A549 (cell line): ENCODE measurements at regions not wholly inside any gene's neighbourhood (a gene's known extent, or its start where the extent isn't known, plus 50 kb on each side); places are given as distances from the start of the nearest gene placed in this dataset.
A peak's percentile ranks its signal among the peaks of the same experiment; 100 is the strongest.

Experiments used
- ATAC-seq, 2 experiments: fragments of 200-7000 bp in 1 of 2; fragments of >200 bp in 1 of 2; cut with Nextera tagmentation in 1 of 2; cut with Tn5 transposase in 1 of 2; 3 replicates each; pipeline versions ENCODE4 v1.8.0 to v1.9.1; 2018 to 2020; ENCODE audit warnings: mild to moderate bottlenecking in 1 of 2, moderate library complexity in 1 of 2
- CTCF ChIA-PET: fragments of 300-600 bp; sonication (Branson Sonifier 250); formaldehyde crosslinking; extraction: SDS; loops from one replicate; lab custom pipeline; 2021; ENCODE audit warnings: antibody characterized with exemption, inconsistent platforms; lab: Yijun Ruan, JAX
- POLR2A ChIA-PET: fragments of 350-600 bp; formaldehyde crosslinking; extraction: SDS; loops from one replicate; lab custom pipeline; 2021; ENCODE audit warnings: antibody characterized with exemption, inconsistent platforms; lab: Yijun Ruan, JAX
- DNase-seq, 2 experiments: peaks; one replicate each; pipeline versions ENCODE4 v3.0.0 to v3.0.0-alpha.2; 2011 to 2016; ENCODE audit warnings: low read depth in 1 of 2, low spot score in 1 of 2
- FAIRE-seq: peaks from 2 replicates; lab custom pipeline; 2011; peaks lifted over from hg19 to GRCh38; lab: Jason Lieb, UNC
- H3K27ac ChIP-seq, 2 experiments: fragments of >200 bp; sonication (Bioruptor Twin); formaldehyde crosslinking; 3 replicates each; pipeline ENCODE4 v1.5.1; 2016 to 2017
- H3K4me1 ChIP-seq: fragments of >200 bp; sonication (Bioruptor Twin); formaldehyde crosslinking; 3 replicates; pipeline ENCODE4 v1.6.1; 2016
- H3K4me2 ChIP-seq: fragments of >200 bp; sonication (Bioruptor Twin); formaldehyde crosslinking; 3 replicates; pipeline ENCODE4 v1.6.1; 2016
- H3K4me3 ChIP-seq: fragments of >200 bp; sonication (Bioruptor Twin); formaldehyde crosslinking; 3 replicates; pipeline ENCODE4 v1.5.1; 2016
- H3K9me3 ChIP-seq: fragments of >200 bp; sonication (Bioruptor Twin); formaldehyde crosslinking; 3 replicates; pipeline ENCODE4 v1.6.1; 2016
- CBX2 ChIP-seq: fragments of 200-600 bp; sonication (generic); IDR thresholded peaks from 2 replicates; pipeline ENCODE4 v1.6.1; 2016; ENCODE audit warnings: low read depth, mild to moderate bottlenecking, borderline replicate concordance
- CHD4 ChIP-seq: fragments of 200-600 bp; sonication (generic); IDR thresholded peaks from 2 replicates; pipeline ENCODE4 v1.6.1; 2016; ENCODE audit warnings: antibody characterized with exemption, mild to moderate bottlenecking, borderline replicate concordance
- CTCF ChIP-seq: fragments of >200 bp; sonication (Bioruptor Twin); formaldehyde crosslinking; IDR thresholded peaks from 3 replicates; pipeline ENCODE4 v1.5.1; 2016
- ELK1 ChIP-seq: fragments of 150-350 bp; IDR thresholded peaks from 2 replicates; pipeline ENCODE4 v1.6.1; 2014; ENCODE audit warnings: low read depth, mild to moderate bottlenecking, low read length
- EP300 ChIP-seq, 2 experiments: fragments of >200 bp; sonication (Bioruptor Twin); formaldehyde crosslinking; IDR thresholded peaks; 2 replicates in 1 of 2; 3 replicates in 1 of 2; pipeline ENCODE4 v1.6.1; 2016 to 2017
- ESRRA ChIP-seq: fragments of 150-350 bp; IDR thresholded peaks from 2 replicates; pipeline ENCODE4 v1.6.1; 2014; ENCODE audit warnings: mild to moderate bottlenecking, low read length, borderline replicate concordance
- FOSB ChIP-seq: fragments of 250-450 bp; sonication (Bioruptor Pico); IDR thresholded peaks from 2 replicates; pipeline ENCODE4 v1.5.0; 2020; ENCODE audit warnings: mild to moderate bottlenecking, moderate library complexity
- HDAC2 ChIP-seq: fragments of 200-600 bp; sonication (generic); IDR thresholded peaks from 2 replicates; pipeline ENCODE4 v1.6.1; 2016
- HEYL ChIP-seq: fragments of 250-450 bp; sonication (Bioruptor Pico); IDR thresholded peaks from 2 replicates; pipeline ENCODE4 v1.8.0; 2021; ENCODE audit warnings: mild to moderate bottlenecking, moderate library complexity
- HOXB13 ChIP-seq: fragments of 250-450 bp; sonication (Bioruptor Pico); IDR thresholded peaks from 2 replicates; pipeline ENCODE4 v1.5.0; 2020; ENCODE audit warnings: low read depth, mild to moderate bottlenecking, moderate library complexity
- JUNB ChIP-seq: fragments of >200 bp; sonication (Bioruptor Twin); formaldehyde crosslinking; IDR thresholded peaks from 2 replicates; pipeline ENCODE4 v1.6.1; 2016
- KDM5A ChIP-seq: fragments of 200-600 bp; sonication (generic); IDR thresholded peaks from 2 replicates; pipeline ENCODE4 v1.6.1; 2016; ENCODE audit warnings: antibody characterized with exemption, mild to moderate bottlenecking
- MAZ ChIP-seq: fragments of 150-350 bp; IDR thresholded peaks from 2 replicates; pipeline ENCODE4 v1.6.1; 2014; ENCODE audit warnings: antibody characterized with exemption, low read depth, low read length, borderline replicate concordance
- MYC ChIP-seq: IDR thresholded peaks from 2 replicates; pipeline ENCODE4 v1.6.1; 2012; ENCODE audit warnings: mild to moderate bottlenecking, inconsistent platforms, low read length, improper control_type of control experiment, borderline replicate concordance
- NFE2L2 ChIP-seq: fragments of 150-350 bp; conservative IDR thresholded peaks from 2 replicates; pipeline ENCODE4 v1.6.1; 2014; ENCODE audit warnings: low read length
- NPAS2 ChIP-seq: fragments of 250-450 bp; sonication (Bioruptor Pico); IDR thresholded peaks from 2 replicates; pipeline ENCODE4 v1.8.0; 2022; ENCODE audit warnings: mild to moderate bottlenecking, moderate library complexity, borderline replicate concordance
- PHF8 ChIP-seq: fragments of 200-600 bp; sonication (generic); IDR thresholded peaks from 2 replicates; pipeline ENCODE4 v1.6.1; 2016; ENCODE audit warnings: low read depth, mild to moderate bottlenecking, antibody characterized with exemption, moderate library complexity, borderline replicate concordance
- POLR2A ChIP-seq: IDR thresholded peaks from 2 replicates; pipeline ENCODE4 v1.6.1; 2012; ENCODE audit warnings: mild to moderate bottlenecking, low read length
- POLR2AphosphoS2 ChIP-seq: conservative IDR thresholded peaks from 2 replicates; pipeline ENCODE4 v1.6.1; 2012; ENCODE audit warnings: low read length, improper control_type of control experiment, inconsistent platforms
- RAD21 ChIP-seq, 2 experiments: fragments of >200 bp in 1 of 2; sonication (Bioruptor Twin) in 1 of 2; formaldehyde crosslinking in 1 of 2; IDR thresholded peaks in 1 of 2; conservative IDR thresholded peaks in 1 of 2; 2 replicates in 1 of 2; 3 replicates in 1 of 2; pipeline ENCODE4 v1.6.1; 2012 to 2018; ENCODE audit warnings: inconsistent platforms in 1 of 2
- RCOR1 ChIP-seq: fragments of 150-350 bp; IDR thresholded peaks from 2 replicates; pipeline ENCODE4 v1.6.1; 2014; ENCODE audit warnings: antibody characterized with exemption, low read length, low read depth
- RFX5 ChIP-seq: fragments of 450-650 bp; IDR thresholded peaks from 2 replicates; pipeline ENCODE4 v1.7.1; 2014; ENCODE audit warnings: antibody characterized with exemption, mild to moderate bottlenecking, moderate library complexity
- RNF2 ChIP-seq: fragments of 200-600 bp; sonication (generic); IDR thresholded peaks from 2 replicates; pipeline ENCODE4 v1.6.1; 2016; ENCODE audit warnings: low read depth, mild to moderate bottlenecking, antibody characterized with exemption, moderate library complexity, borderline replicate concordance
- SREBF2 ChIP-seq: fragments of 450-650 bp; IDR thresholded peaks from 2 replicates; pipeline ENCODE4 v1.6.1; 2014; ENCODE audit warnings: mild to moderate bottlenecking, moderate library complexity
- TP53 ChIP-seq: fragments of 250-450 bp; sonication (Bioruptor Pico); IDR thresholded peaks from 2 replicates; pipeline ENCODE4 v1.5.0; 2021; ENCODE audit warnings: mild to moderate bottlenecking, moderate library complexity
- USF2 ChIP-seq: fragments of 450-650 bp; IDR thresholded peaks from 2 replicates; pipeline ENCODE4 v1.6.1; 2014; ENCODE audit warnings: antibody characterized with exemption
- ZC3H11A ChIP-seq: fragments of 450-650 bp; IDR thresholded peaks from 2 replicates; pipeline ENCODE4 v1.6.1; 2014; ENCODE audit warnings: antibody characterized with exemption, mild to moderate bottlenecking
- ZNF302 ChIP-seq: fragments of 250-450 bp; sonication (Bioruptor Pico); IDR thresholded peaks from 2 replicates; pipeline ENCODE4 v1.9.0; 2021; ENCODE audit warnings: inconsistent platforms, mild to moderate bottlenecking, moderate library complexity
- ZSCAN20 ChIP-seq: fragments of 250-450 bp; sonication (Bioruptor Pico); IDR thresholded peaks from 2 replicates; pipeline ENCODE4 v1.8.0; 2022; ENCODE audit warnings: mild to moderate bottlenecking, moderate library complexity
- WGBS: methylation state at CpG from one replicate; pipeline ENCODE4 v1.1.6; 2017; ENCODE audit errors: missing lambda C conversion rate; 5-methylcytosine and 5-hydroxymethylcytosine counted together

- ATAC-seq (no peak), FAIRE-seq (no peak), DNase-seq (no peak)
- H3K4me3 ChIP-seq = no peak overlapping the region
- H3K9me3 ChIP-seq = no peaks in the 10 kb centered on the region
- CTCF ChIA-PET = no interaction called here
- no peak for TF ChIP-seq ELK1
- no peak for TF ChIP-seq FOSB (CRISPR knock-in tag)
- TF ChIP-seq ZSCAN20 = no peak
- no peak for TF ChIP-seq HEYL
- TF ChIP-seq HDAC2 = no peak
- TF ChIP-seq RCOR1 = no peak
- no peak for TF ChIP-seq CBX2
- TF ChIP-seq USF2 = no peak
- no peak for TF ChIP-seq POLR2AphosphoS2
- TF ChIP-seq ESRRA = no peak
- TF ChIP-seq EP300 (IDR thresholded peaks at IDR 0.05) = no peak
- no peak for TF ChIP-seq ZNF302
- TF ChIP-seq CTCF = no peak
- TF ChIP-seq NPAS2 (CRISPR knock-in tag) = no peak
- no peak for TF ChIP-seq MYC
- no peak for TF ChIP-seq NFE2L2
- TF ChIP-seq RAD21 (conservative IDR thresholded peaks at IDR 0.05 in 1 of 2, IDR thresholded peaks at IDR 0.05 in 1 of 2) = no peak
- no peak for TF ChIP-seq SREBF2
- TF ChIP-seq KDM5A = no peak
- no peak for TF ChIP-seq ZC3H11A
- no peak overlapping the region for H3K27ac ChIP-seq
- 40% methylated on average over 2 of the region's 2 CpGs for WGBS
- H3K4me1 ChIP-seq = peaks cover 16% of the 10 kb centered on the region; the same call in 2 of the 3 replicates
- POLR2A ChIA-PET = no interaction called here
- H3K4me2 ChIP-seq = no peak overlapping the region
Observed at GRCh38 chr3:117562000-117562399, 852.4 kb downstream of the TUSC7 start.

GRCh38 chr3:117563063-117563462, 853.5 kb downstream of the TUSC7 start:
- FAIRE-seq = no peak
- TF ChIP-seq CHD4 = no peak
- no peak for TF ChIP-seq PHF8
- TF ChIP-seq RFX5 = no peak
- TF ChIP-seq ZC3H11A = no peak
- TF ChIP-seq MAZ = no peak
- TF ChIP-seq TP53 (CRISPR knock-in tag) = no peak
- TF ChIP-seq JUNB = no peak
- no peak for TF ChIP-seq NFE2L2
- TF ChIP-seq HOXB13 = no peak
- no peak for TF ChIP-seq POLR2A
- TF ChIP-seq RNF2 = no peak
- DNase-seq = no peak
- H3K4me2 ChIP-seq = peak overlapping the region; percentile 13; the same call in 1 of the 3 replicates
- POLR2A ChIA-PET = no interaction called here
- no peak overlapping the region for H3K4me3 ChIP-seq
- no peak overlapping the region for H3K27ac ChIP-seq
- peaks cover 12% of the 10 kb centered on the region; the same call in 2 of the 3 replicates for H3K4me1 ChIP-seq
- ATAC-seq = no peak
- CTCF ChIA-PET = no interaction called here
- 52% methylated on average over 4 of the region's 4 CpGs for WGBS
- no peaks in the 10 kb centered on the region for H3K9me3 ChIP-seq
